ENCODE measurements at regions not wholly inside any gene's neighbourhood (a gene's known extent, or its start where the extent isn't known, plus 50 kb on each side); places are given as distances from the start of the nearest gene placed in this dataset.

DNA sequence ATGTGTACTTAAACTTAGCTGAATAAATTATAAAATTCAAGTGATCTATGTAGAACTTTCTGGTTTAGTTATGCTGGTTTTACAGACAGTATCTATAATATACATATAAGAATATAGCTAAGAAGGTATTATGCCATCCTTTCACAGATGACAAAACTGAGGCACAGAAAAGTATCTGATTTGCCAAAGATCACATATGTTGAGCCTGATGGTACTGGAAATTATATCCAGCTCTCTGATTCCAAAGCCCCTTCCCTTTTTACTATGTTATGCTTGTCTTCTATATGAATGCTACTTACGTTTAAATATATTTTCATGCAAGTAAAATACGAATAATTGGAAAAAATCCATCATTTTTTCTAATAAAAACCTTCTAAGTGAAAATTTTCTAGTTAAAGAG is 1631.3 kb downstream of the DPP10 start:
- DNase-seq: no peak
- Mint-ChIP-seq H3K9me3 (peaks cover 1 to 14% (median 6%) of the 10 kb centered on the region in 8 donors), H3K4me3 (no peak overlapping the region), H3K36me3 (no peaks in the 10 kb centered on the region), H3K27me3 (no peaks in the 10 kb centered on the region), H3K4me1 (no peaks in the 10 kb centered on the region), H3K27ac (no peak overlapping the region)
- H3K27ac ChIP-seq (ENCODE audit: low read depth, low read length): no peak overlapping the region
- no peaks in the 10 kb centered on the region for H3K9me3 ChIP-seq (ENCODE audit: control insufficient read depth in 1 of 2, low read length in 2 of 2)
- H3K4me3 ChIP-seq (ENCODE audit: low read length in 2 of 2): no peak overlapping the region
- H3K4me1 ChIP-seq (ENCODE audit: insufficient read depth, low read length): no peaks in the 10 kb centered on the region
- H3K27me3 ChIP-seq (ENCODE audit: insufficient read depth, low read length): no peaks in the 10 kb centered on the region
- CTCF ChIA-PET (ENCODE audit: partially characterized antibody): no interaction called here
- H3K36me3 ChIP-seq (ENCODE audit: insufficient read depth, low read length): no peaks in the 10 kb centered on the region
- POLR2A ChIA-PET (ENCODE audit: partially characterized antibody): no interaction called here
- intact Hi-C loops (cut with micrococcal nuclease): no loop called here

GRCh38 chr2:116074161-116074560 is 1631.7 kb downstream of the DPP10 start:
- no peak overlapping the region for H3K27ac Mint-ChIP-seq
- peaks cover 0 to 11% (median 5%) of the 10 kb centered on the region in 8 donors for H3K9me3 Mint-ChIP-seq
- intact Hi-C loops (cut with micrococcal nuclease): no loop called here
- no peak overlapping the region for H3K27ac ChIP-seq (ENCODE audit: low read depth, low read length)
- H3K36me3 ChIP-seq (ENCODE audit: insufficient read depth, low read length): no peaks in the 10 kb centered on the region
- H3K4me1 Mint-ChIP-seq: no peaks in the 10 kb centered on the region
- no peaks in the 10 kb centered on the region for H3K9me3 ChIP-seq (ENCODE audit: control insufficient read depth in 1 of 2, low read length in 2 of 2)
- no peaks in the 10 kb centered on the region for H3K4me1 ChIP-seq (ENCODE audit: insufficient read depth, low read length)
- ChIA-PET POLR2A (ENCODE audit: partially characterized antibody) (no interaction called here), CTCF (ENCODE audit: partially characterized antibody) (no interaction called here)
- no peak overlapping the region for H3K4me3 ChIP-seq (ENCODE audit: low read length in 2 of 2)
- no peaks in the 10 kb centered on the region for H3K27me3 ChIP-seq (ENCODE audit: insufficient read depth, low read length)
- DNase-seq: no peak
- H3K36me3 Mint-ChIP-seq: no peaks in the 10 kb centered on the region
- no peak overlapping the region for H3K4me3 Mint-ChIP-seq
- H3K27me3 Mint-ChIP-seq: no peaks in the 10 kb centered on the region

- H3K9me3 Mint-ChIP-seq: peaks cover 0 to 21% (median 7%) of the 10 kb centered on the region in 8 donors
- H3K36me3 ChIP-seq (ENCODE audit: insufficient read depth, low read length): no peaks in the 10 kb centered on the region
- H3K4me1 ChIP-seq (ENCODE audit: insufficient read depth, low read length): no peaks in the 10 kb centered on the region
- DNase-seq: no peak
- no peaks in the 10 kb centered on the region for H3K27me3 ChIP-seq (ENCODE audit: insufficient read depth, low read length)
- no peaks in the 10 kb centered on the region for H3K27me3 Mint-ChIP-seq
- no peaks in the 10 kb centered on the region for H3K36me3 Mint-ChIP-seq
- no peak overlapping the region for H3K4me3 Mint-ChIP-seq
- no peak overlapping the region for H3K27ac Mint-ChIP-seq
- no peaks in the 10 kb centered on the region for H3K4me1 Mint-ChIP-seq
- ChIA-PET POLR2A (ENCODE audit: partially characterized antibody) (no interaction called here), CTCF (ENCODE audit: partially characterized antibody) (no interaction called here)
- H3K9me3 ChIP-seq (ENCODE audit: control insufficient read depth in 1 of 2, low read length in 2 of 2): no peaks in the 10 kb centered on the region
- intact Hi-C loops (cut with micrococcal nuclease): no loop called here
- H3K27ac ChIP-seq (ENCODE audit: low read depth, low read length): no peak overlapping the region
- H3K4me3 ChIP-seq (ENCODE audit: low read length in 2 of 2): no peak overlapping the region
Measured at GRCh38 chr2:116088236-116088635, 1645.8 kb downstream of the DPP10 start.

DNA sequence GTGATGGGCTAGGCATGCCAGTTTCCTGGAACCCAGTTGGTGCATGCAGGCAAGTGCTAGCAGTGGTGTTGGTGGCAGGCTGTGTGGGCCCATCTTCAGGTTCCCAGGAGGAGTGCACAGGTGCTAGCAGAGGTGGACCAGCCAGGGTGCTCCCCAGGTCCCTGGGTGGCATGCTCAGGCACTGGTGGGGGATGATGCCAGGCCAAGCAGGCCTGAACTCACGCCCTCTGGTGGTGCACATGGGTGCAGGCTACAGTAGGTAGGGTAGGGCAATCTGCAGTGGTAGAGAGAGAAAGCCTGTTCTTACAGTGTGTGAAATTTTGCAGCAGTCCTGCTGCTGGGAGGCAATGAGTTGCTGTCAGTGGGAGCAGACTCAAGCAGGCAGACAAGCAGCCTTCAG is 1651.8 kb downstream of the DPP10 start:
- no peaks in the 10 kb centered on the region for H3K9me3 ChIP-seq (ENCODE audit: control insufficient read depth in 1 of 2, low read length in 2 of 2)
- peak in 1 of 5 donors; percentile 35 for DNase-seq
- H3K27ac ChIP-seq (ENCODE audit: low read depth, low read length): no peak overlapping the region
- no peak overlapping the region for H3K4me3 Mint-ChIP-seq
- no peaks in the 10 kb centered on the region for H3K36me3 ChIP-seq (ENCODE audit: insufficient read depth, low read length)
- POLR2A ChIA-PET (ENCODE audit: partially characterized antibody): no interaction called here
- no peaks in the 10 kb centered on the region for H3K27me3 Mint-ChIP-seq
- peaks cover 0 to 22% (median 14%) of the 10 kb centered on the region in 8 donors for H3K9me3 Mint-ChIP-seq
- intact Hi-C loops (cut with micrococcal nuclease): no loop called here
- H3K4me1 ChIP-seq (ENCODE audit: insufficient read depth, low read length): no peaks in the 10 kb centered on the region
- H3K36me3 Mint-ChIP-seq: no peaks in the 10 kb centered on the region
- H3K27ac Mint-ChIP-seq: no peak overlapping the region
- H3K27me3 ChIP-seq (ENCODE audit: insufficient read depth, low read length): no peaks in the 10 kb centered on the region
- H3K4me3 ChIP-seq (ENCODE audit: low read length in 2 of 2): no peak overlapping the region
- CTCF ChIA-PET (ENCODE audit: partially characterized antibody): no interaction called here
- H3K4me1 Mint-ChIP-seq: no peaks in the 10 kb centered on the region

GRCh38 chr2:116095636-116096035 is 1653.2 kb downstream of the DPP10 start:
- H3K4me3 Mint-ChIP-seq: no peak overlapping the region
- Histone ChIP-seq H3K27me3 (ENCODE audit: insufficient read depth, low read length) (no peaks in the 10 kb centered on the region), H3K4me3 (ENCODE audit: low read length in 2 of 2) (no peak overlapping the region), H3K9me3 (ENCODE audit: control insufficient read depth in 1 of 2, low read length in 2 of 2) (no peaks in the 10 kb centered on the region), H3K4me1 (ENCODE audit: insufficient read depth, low read length) (no peaks in the 10 kb centered on the region), H3K36me3 (ENCODE audit: insufficient read depth, low read length) (no peaks in the 10 kb centered on the region), H3K27ac (ENCODE audit: low read depth, low read length) (no peak overlapping the region)
- intact Hi-C loops (cut with micrococcal nuclease): no loop called here
- POLR2A ChIA-PET (ENCODE audit: partially characterized antibody): no interaction called here
- H3K27me3 Mint-ChIP-seq: no peaks in the 10 kb centered on the region
- peaks cover 0 to 26% (median 14%) of the 10 kb centered on the region in 8 donors for H3K9me3 Mint-ChIP-seq
- H3K36me3 Mint-ChIP-seq: no peaks in the 10 kb centered on the region
- no peak overlapping the region for H3K27ac Mint-ChIP-seq
- DNase-seq: no peak
- CTCF ChIA-PET (ENCODE audit: partially characterized antibody): no interaction called here
- H3K4me1 Mint-ChIP-seq: no peaks in the 10 kb centered on the region

DNA sequence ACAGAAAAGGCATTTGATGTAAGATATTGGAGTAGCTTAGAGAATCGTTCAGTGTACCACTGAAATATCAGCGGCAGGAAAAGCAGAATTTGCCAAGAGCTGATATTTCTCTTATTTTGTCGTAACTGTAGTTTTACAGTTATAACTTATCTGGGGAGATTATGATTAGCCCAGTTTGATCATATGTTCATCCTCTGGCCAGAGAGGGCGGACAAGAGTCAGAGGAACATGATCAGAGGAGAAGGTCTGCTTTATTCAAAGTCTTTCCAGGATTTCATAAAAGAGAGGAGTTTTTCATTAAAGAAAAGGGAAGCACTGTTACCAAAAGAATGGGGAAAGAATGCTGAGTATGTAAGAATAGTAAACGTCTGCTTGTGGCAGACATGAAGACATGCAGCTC is 1655.6 kb downstream of the DPP10 start:
- CTCF ChIA-PET (ENCODE audit: partially characterized antibody): no interaction called here
- intact Hi-C loops (cut with micrococcal nuclease): no loop called here
- no peak overlapping the region for H3K4me3 Mint-ChIP-seq

GRCh38 chr2:116109471-116109870 is 1667.0 kb downstream of the DPP10 start:
- Mint-ChIP-seq H3K4me3 (no peak overlapping the region), H3K9me3 (peaks cover 0 to 15% (median 9%) of the 10 kb centered on the region in 8 donors), H3K27ac (no peak overlapping the region), H3K27me3 (no peaks in the 10 kb centered on the region), H3K36me3 (no peaks in the 10 kb centered on the region), H3K4me1 (no peaks in the 10 kb centered on the region)
- H3K27me3 ChIP-seq (ENCODE audit: insufficient read depth, low read length): no peaks in the 10 kb centered on the region
- H3K27ac ChIP-seq (ENCODE audit: low read depth, low read length): no peak overlapping the region
- intact Hi-C loops (cut with micrococcal nuclease): no loop called here
- DNase-seq: no peak
- no peaks in the 10 kb centered on the region for H3K4me1 ChIP-seq (ENCODE audit: insufficient read depth, low read length)
- H3K9me3 ChIP-seq (ENCODE audit: control insufficient read depth in 1 of 2, low read length in 2 of 2): no peaks in the 10 kb centered on the region
- CTCF ChIA-PET (ENCODE audit: partially characterized antibody): no interaction called here
- POLR2A ChIA-PET (ENCODE audit: partially characterized antibody): no interaction called here
- H3K36me3 ChIP-seq (ENCODE audit: insufficient read depth, low read length): no peaks in the 10 kb centered on the region
- H3K4me3 ChIP-seq (ENCODE audit: low read length in 2 of 2): no peak overlapping the region

More for the DNA sequence above, 1655.6 kb downstream of the DPP10 start:
- POLR2A ChIA-PET (ENCODE audit: partially characterized antibody): no interaction called here
- no peak overlapping the region for H3K4me3 ChIP-seq (ENCODE audit: low read length in 2 of 2)
- no peaks in the 10 kb centered on the region for H3K27me3 ChIP-seq (ENCODE audit: insufficient read depth, low read length)
- no peaks in the 10 kb centered on the region for H3K27me3 Mint-ChIP-seq
- no peaks in the 10 kb centered on the region for H3K4me1 Mint-ChIP-seq
- no peaks in the 10 kb centered on the region for H3K9me3 ChIP-seq (ENCODE audit: control insufficient read depth in 1 of 2, low read length in 2 of 2)
- peaks cover 0 to 25% (median 15%) of the 10 kb centered on the region in 8 donors for H3K9me3 Mint-ChIP-seq
- no peaks in the 10 kb centered on the region for H3K36me3 ChIP-seq (ENCODE audit: insufficient read depth, low read length)
- H3K27ac ChIP-seq (ENCODE audit: low read depth, low read length): no peak overlapping the region
- no peak for DNase-seq
- no peaks in the 10 kb centered on the region for H3K36me3 Mint-ChIP-seq
- no peaks in the 10 kb centered on the region for H3K4me1 ChIP-seq (ENCODE audit: insufficient read depth, low read length)
- H3K27ac Mint-ChIP-seq: no peak overlapping the region

DNA sequence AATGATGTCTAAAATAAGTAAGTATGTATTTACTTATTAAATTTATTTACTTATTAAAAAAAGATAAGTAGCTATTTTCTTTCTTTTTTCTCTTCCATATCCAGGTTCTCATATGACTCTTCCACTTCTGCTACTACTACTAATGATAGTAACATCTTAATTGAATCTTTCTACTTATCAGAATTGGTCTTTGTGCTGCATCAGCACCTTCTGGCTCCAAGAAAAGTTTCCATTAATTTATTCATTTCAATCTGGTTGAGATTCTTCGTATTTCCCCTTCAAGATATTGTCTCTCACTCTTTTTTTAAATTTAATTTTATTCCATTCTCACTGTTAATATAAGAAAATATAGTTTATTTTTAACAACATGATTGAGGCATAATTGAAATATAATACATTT is 1675.4 kb downstream of the DPP10 start:
- intact Hi-C loops (cut with micrococcal nuclease): no loop called here
- Mint-ChIP-seq H3K4me1 (no peaks in the 10 kb centered on the region), H3K4me3 (no peak overlapping the region), H3K27ac (no peak overlapping the region), H3K9me3 (peaks cover 2 to 15% (median 9%) of the 10 kb centered on the region in 8 donors), H3K36me3 (no peaks in the 10 kb centered on the region), H3K27me3 (no peaks in the 10 kb centered on the region)
- CTCF ChIA-PET (ENCODE audit: partially characterized antibody): no interaction called here
- Histone ChIP-seq H3K4me3 (ENCODE audit: low read length in 2 of 2) (no peak overlapping the region), H3K9me3 (ENCODE audit: control insufficient read depth in 1 of 2, low read length in 2 of 2) (no peaks in the 10 kb centered on the region), H3K27ac (ENCODE audit: low read depth, low read length) (no peak overlapping the region), H3K4me1 (ENCODE audit: insufficient read depth, low read length) (no peaks in the 10 kb centered on the region), H3K27me3 (ENCODE audit: insufficient read depth, low read length) (no peaks in the 10 kb centered on the region), H3K36me3 (ENCODE audit: insufficient read depth, low read length) (no peaks in the 10 kb centered on the region)
- DNase-seq: no peak
- POLR2A ChIA-PET (ENCODE audit: partially characterized antibody): no interaction called here

All from CD4-positive, alpha-beta memory T cell (primary cell).